Glutamatergic neuron (in vitro differentiated cells): ENCODE measurements at regions not wholly inside any gene's neighbourhood (a gene's known extent, or its start where the extent isn't known, plus 50 kb on each side); places are given as distances from the start of the nearest gene placed in this dataset.

Source experiments
- DNase-seq: peaks from one replicate; pipeline ENCODE4 v3.0.0; 2022
- H3K27ac Mint-ChIP-seq: one replicate; pipeline ENCODE4 v1.8.0; 2020; ENCODE audit warnings: mild to moderate bottlenecking, mixed read lengths, inconsistent platforms; ENCODE audit not compliant: unreplicated experiment
- H3K27me3 Mint-ChIP-seq: one replicate; pipeline ENCODE4 v1.8.0; 2020; ENCODE audit warnings: mild to moderate bottlenecking, moderate library complexity, mixed read lengths, inconsistent platforms; ENCODE audit not compliant: unreplicated experiment
- H3K36me3 Mint-ChIP-seq: one replicate; pipeline ENCODE4 v1.8.0; 2020; ENCODE audit warnings: mild to moderate bottlenecking, mixed read lengths, inconsistent platforms; ENCODE audit not compliant: unreplicated experiment
- H3K4me1 Mint-ChIP-seq: one replicate; pipeline ENCODE4 v1.8.0; 2020; ENCODE audit warnings: mild to moderate bottlenecking, low read depth, mixed read lengths, inconsistent platforms; ENCODE audit not compliant: unreplicated experiment
- H3K4me3 Mint-ChIP-seq: one replicate; pipeline ENCODE4 v1.8.0; 2020; ENCODE audit warnings: mild to moderate bottlenecking, mixed read lengths, inconsistent platforms; ENCODE audit not compliant: unreplicated experiment
- H3K9me3 Mint-ChIP-seq: one replicate; pipeline ENCODE4 v1.8.0; 2020; ENCODE audit warnings: mild to moderate bottlenecking, moderate library complexity, mixed read lengths, inconsistent platforms; ENCODE audit not compliant: unreplicated experiment
- TF ChIP-seq, protein P1 (sequence below): fragments of 200-600 bp; sonication (generic); IDR thresholded peaks from one replicate; pipeline ENCODE4 v1.5.0; 2021; ENCODE audit not compliant: partially characterized antibody, unreplicated experiment

DNA sequence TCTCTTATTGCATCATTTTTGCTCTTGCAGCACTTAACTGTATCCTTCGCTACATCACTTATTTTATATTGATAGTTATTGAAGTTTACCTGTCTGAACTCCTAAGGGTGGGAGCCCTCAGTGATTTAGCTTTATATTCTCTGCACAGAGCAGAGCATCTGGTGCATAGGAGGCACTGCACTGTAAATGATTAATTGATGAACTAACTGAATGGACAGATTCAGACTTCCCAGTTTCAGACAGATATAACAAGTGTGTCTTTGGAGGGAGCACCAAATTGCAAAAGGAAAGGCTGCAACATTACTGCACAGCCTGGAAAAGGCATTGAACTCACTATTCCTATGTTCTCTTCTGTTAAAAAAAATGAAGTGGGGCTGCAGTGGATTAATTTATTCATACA lies 160.3 kb downstream of the EDN1 start:
- Mint-ChIP-seq H3K4me1 (no peaks in the 10 kb centered on the region), H3K4me3 (no peak overlapping the region), H3K27ac (no peak overlapping the region), H3K36me3 (peaks cover 9% of the 10 kb centered on the region), H3K9me3 (peaks cover 2% of the 10 kb centered on the region), H3K27me3 (no peaks in the 10 kb centered on the region)
- TF ChIP-seq, protein P1, sequence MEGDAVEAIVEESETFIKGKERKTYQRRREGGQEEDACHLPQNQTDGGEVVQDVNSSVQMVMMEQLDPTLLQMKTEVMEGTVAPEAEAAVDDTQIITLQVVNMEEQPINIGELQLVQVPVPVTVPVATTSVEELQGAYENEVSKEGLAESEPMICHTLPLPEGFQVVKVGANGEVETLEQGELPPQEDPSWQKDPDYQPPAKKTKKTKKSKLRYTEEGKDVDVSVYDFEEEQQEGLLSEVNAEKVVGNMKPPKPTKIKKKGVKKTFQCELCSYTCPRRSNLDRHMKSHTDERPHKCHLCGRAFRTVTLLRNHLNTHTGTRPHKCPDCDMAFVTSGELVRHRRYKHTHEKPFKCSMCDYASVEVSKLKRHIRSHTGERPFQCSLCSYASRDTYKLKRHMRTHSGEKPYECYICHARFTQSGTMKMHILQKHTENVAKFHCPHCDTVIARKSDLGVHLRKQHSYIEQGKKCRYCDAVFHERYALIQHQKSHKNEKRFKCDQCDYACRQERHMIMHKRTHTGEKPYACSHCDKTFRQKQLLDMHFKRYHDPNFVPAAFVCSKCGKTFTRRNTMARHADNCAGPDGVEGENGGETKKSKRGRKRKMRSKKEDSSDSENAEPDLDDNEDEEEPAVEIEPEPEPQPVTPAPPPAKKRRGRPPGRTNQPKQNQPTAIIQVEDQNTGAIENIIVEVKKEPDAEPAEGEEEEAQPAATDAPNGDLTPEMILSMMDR: no peak
- no peak for DNase-seq

DNA sequence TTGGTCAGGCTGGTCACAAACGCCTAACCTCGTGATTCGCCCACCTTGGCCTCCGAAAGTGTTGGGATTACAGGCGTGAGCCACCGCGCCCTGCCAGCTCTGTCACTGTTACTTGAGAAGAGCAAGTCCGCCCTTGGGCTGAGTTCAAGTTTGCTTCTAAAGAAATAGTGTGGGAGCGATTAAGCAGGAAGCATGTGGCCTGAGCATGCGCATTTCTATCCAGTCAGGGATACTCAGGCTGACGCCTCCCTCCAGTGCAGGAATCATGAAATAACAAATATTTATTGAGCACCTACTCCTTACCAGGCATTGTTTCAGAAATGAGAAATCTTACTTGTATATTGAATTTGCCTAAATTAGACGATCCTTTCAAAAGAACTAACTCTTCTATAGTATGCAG lies 166.2 kb downstream of the EDN1 start:
- peaks cover 9% of the 10 kb centered on the region for H3K36me3 Mint-ChIP-seq

DNA sequence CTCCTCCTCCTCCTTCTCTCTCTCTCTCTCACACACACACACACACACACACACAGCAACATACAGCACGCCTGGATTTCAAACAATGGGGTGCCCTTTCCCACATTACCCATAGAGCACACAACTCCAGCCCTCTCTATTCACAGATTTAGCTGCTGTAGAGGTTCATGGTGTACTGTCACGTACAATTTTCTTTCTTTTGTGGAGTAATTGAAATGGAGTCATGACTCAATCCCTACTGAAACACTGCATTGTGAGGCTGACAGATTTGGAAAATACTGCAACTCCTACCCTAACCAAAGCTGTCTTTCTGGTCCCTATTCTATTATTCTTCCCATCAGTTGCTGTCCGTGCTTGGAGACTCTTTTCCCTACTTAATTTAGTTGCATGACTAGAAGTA lies 166.9 kb downstream of the EDN1 start:
- Mint-ChIP-seq H3K36me3 (peaks cover 9% of the 10 kb centered on the region), H3K4me1 (peaks cover 6% of the 10 kb centered on the region), H3K27me3 (peaks cover 2% of the 10 kb centered on the region), H3K27ac (no peak overlapping the region), H3K9me3 (peaks cover 4% of the 10 kb centered on the region), H3K4me3 (no peak overlapping the region)
- TF ChIP-seq, protein P1: no peak
- DNase-seq: no peak

More for the DNA sequence above, 166.2 kb downstream of the EDN1 start:
- no peak for DNase-seq
- Mint-ChIP-seq H3K9me3 (peaks cover 4% of the 10 kb centered on the region), H3K4me1 (peaks cover 6% of the 10 kb centered on the region), H3K27ac (no peak overlapping the region), H3K27me3 (no peaks in the 10 kb centered on the region), H3K4me3 (no peak overlapping the region)
- TF ChIP-seq, protein P1: no peak

DNA sequence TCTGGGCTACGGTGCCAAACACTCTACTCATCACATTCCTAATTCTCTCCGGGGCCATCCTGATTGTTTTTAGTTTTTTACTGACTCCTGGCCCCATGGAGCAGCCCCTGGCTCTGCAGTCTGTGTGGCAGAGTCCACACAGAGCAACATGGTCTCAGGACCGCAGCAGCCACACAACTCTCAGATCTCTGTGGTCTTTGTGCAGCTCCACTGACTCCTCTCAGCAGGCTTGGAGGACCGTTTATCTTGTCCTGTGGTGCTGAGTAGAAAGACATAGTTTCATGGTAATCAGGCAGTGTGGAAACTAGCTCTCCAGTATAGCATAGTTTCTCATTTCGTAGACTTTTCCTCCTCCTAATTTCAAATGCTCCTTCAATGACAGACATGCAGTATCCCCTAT lies 168.4 kb downstream of the EDN1 start:
- Mint-ChIP-seq H3K9me3 (peaks cover 3% of the 10 kb centered on the region), H3K4me3 (no peak overlapping the region), H3K27ac (no peak overlapping the region), H3K27me3 (peaks cover 2% of the 10 kb centered on the region), H3K36me3 (peaks cover 4% of the 10 kb centered on the region), H3K4me1 (peaks cover 6% of the 10 kb centered on the region)
- no peak for DNase-seq
- TF ChIP-seq, protein P1: no peak

DNA sequence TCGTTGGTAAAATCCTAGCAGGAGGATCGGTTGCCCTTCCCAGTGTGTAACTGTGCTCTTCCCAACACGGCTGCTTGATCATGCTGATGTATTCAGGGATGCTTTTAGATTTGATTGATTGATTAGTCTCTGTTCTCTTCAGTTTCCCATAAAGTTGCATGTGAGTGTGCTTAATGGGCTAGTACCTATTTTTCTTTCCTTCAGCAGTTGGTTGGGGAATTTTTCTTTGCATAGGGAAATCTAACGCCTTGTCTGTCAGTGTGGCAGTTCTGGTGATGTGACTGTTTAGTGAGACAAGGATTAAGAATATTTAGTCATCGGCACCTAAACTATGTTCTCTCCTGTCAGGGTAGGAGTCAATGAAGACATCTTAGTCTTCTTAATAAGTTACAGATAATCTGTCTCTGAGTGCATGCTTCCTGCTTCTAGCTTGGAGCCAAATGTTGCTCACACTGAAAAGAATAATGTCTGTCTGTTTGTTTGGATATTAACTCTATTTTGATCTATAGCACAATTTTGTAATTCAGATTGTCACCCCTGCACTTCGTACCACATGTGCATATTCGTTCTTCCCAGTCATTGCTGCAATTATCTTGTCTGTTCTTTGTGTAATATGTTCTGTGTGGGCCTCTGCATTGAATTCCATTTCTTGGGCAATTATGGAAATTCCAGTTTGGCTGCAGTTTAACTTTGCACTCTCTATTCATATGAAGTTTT lies 169.9 kb downstream of the EDN1 start:
- Mint-ChIP-seq H3K27me3 (peaks cover 2% of the 10 kb centered on the region), H3K27ac (no peak overlapping the region), H3K36me3 (no peaks in the 10 kb centered on the region), H3K9me3 (peaks cover 2% of the 10 kb centered on the region), H3K4me3 (no peak overlapping the region), H3K4me1 (peaks cover 6% of the 10 kb centered on the region)
- TF ChIP-seq, protein P1: no peak
- no peak for DNase-seq
